ENCODE measurements at regions not wholly inside any gene's neighbourhood (a gene's known extent, or its start where the extent isn't known, plus 50 kb on each side); places are given as distances from the start of the nearest gene placed in this dataset.

DNA sequence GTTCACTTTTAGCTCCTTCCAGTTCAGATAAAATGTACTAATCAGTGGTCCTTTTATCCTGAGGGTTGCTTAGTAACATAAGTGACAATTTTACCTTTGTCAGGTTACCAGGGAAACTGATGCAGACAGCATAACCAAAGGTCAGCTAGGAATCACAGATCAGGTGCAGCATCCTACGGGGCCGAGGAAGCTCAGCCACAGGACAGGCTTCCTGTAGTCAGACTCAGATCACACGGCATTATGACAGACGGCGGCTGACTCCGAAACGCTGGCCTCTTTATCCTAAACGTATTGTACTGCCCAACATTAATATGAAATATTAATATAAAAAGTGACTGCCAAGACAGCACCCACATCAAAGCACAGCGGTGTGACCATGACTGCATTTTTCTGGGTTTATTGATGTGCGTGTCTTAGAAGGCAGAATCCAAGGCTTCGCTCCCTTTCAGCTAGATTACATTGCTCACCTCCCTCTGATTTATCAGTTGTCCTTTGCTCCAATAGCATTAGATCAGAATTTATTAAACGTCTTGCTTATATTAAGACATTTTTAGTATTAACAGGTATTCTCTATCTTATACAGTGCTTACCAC lies 444.5 kb downstream of the CMPK2 start:
- Histone ChIP-seq H3K4me2 (ENCODE audit: low read length) (no peak overlapping the region), H3K4me1 (ENCODE audit: control insufficient read depth in 1 of 2, insufficient read depth in 2 of 2, low read length in 2 of 2) (no peaks in the 10 kb centered on the region), H3K27ac (ENCODE audit: low read depth, low read length) (no peak overlapping the region), H3K4me3 (replicated peaks in 1 of 2; ENCODE audit: low read depth in 1 of 2, low read length in 2 of 2) (no peak overlapping the region), H3K79me2 (ENCODE audit: insufficient read depth, low read length) (no peaks in the 10 kb centered on the region), H3K9ac (ENCODE audit: low read length) (no peak overlapping the region), H3K9me2 (ENCODE audit: insufficient read depth) (no peaks in the 10 kb centered on the region), H4K20me1 (ENCODE audit: insufficient read depth) (no peaks in the 10 kb centered on the region), H2AFZ (ENCODE audit: low read depth, low read length, poor library complexity, severe bottlenecking) (no peak overlapping the region), H3K36me3 (ENCODE audit: control insufficient read depth in 1 of 2, insufficient read depth in 2 of 2, low read length in 2 of 2) (no peaks in the 10 kb centered on the region), H3K27me3 (ENCODE audit: insufficient read depth, low read length) (no peaks in the 10 kb centered on the region), H3K9me3 (ENCODE audit: control insufficient read depth in 1 of 2, insufficient read depth in 1 of 2, low read depth in 1 of 2, low read length in 2 of 2) (no peaks in the 10 kb centered on the region; a peak in 1 of 4 replicates)
- ChIA-PET RAD21 (ENCODE audit: low non-redundant PET in 1 of 2, low total read pairs in 2 of 2, uncharacterized antibody in 2 of 2, unreplicated experiment in 2 of 2) (interaction anchor here in 1 of 2 experiments (0.5 kb wide), 1 partner anchor 27 kb away, joined by 3 read pairs; no protein-coding TSS in a partner anchor), CTCF (no interaction called here), POLR2A (no interaction called here)
- no peak for ATAC-seq
- intact Hi-C loops (cut with micrococcal nuclease) = no loop called here
- BruUV-seq (replicated peaks) = no TSS peak
- TF ChIP-seq SIN3A (IDR thresholded peaks at IDR 0.05; ENCODE audit: low read depth) (no peak), JUND (IDR thresholded peaks at IDR 0.05) (no peak), CBX3 (IDR thresholded peaks at IDR 0.05; ENCODE audit: low read depth) (no peak), ZFX (IDR thresholded peaks at IDR 0.05) (no peak), RAD21 (IDR thresholded peaks at IDR 0.05; ENCODE audit: low read depth) (no peak), EZH2phosphoT487 (IDR thresholded peaks at IDR 0.05; ENCODE audit: borderline replicate concordance) (no peak), EZH2 (IDR thresholded peaks at IDR 0.05) (no peak), FOSL1 (IDR thresholded peaks at IDR 0.05; ENCODE audit: low read depth) (no peak), TCF7L2 (IDR thresholded peaks at IDR 0.05; ENCODE audit: borderline replicate concordance, extremely low read depth, insufficient read depth, insufficient read length) (no peak), SP1 (IDR thresholded peaks at IDR 0.05; ENCODE audit: low read depth) (no peak)
- TF ChIP-seq, protein P1, sequence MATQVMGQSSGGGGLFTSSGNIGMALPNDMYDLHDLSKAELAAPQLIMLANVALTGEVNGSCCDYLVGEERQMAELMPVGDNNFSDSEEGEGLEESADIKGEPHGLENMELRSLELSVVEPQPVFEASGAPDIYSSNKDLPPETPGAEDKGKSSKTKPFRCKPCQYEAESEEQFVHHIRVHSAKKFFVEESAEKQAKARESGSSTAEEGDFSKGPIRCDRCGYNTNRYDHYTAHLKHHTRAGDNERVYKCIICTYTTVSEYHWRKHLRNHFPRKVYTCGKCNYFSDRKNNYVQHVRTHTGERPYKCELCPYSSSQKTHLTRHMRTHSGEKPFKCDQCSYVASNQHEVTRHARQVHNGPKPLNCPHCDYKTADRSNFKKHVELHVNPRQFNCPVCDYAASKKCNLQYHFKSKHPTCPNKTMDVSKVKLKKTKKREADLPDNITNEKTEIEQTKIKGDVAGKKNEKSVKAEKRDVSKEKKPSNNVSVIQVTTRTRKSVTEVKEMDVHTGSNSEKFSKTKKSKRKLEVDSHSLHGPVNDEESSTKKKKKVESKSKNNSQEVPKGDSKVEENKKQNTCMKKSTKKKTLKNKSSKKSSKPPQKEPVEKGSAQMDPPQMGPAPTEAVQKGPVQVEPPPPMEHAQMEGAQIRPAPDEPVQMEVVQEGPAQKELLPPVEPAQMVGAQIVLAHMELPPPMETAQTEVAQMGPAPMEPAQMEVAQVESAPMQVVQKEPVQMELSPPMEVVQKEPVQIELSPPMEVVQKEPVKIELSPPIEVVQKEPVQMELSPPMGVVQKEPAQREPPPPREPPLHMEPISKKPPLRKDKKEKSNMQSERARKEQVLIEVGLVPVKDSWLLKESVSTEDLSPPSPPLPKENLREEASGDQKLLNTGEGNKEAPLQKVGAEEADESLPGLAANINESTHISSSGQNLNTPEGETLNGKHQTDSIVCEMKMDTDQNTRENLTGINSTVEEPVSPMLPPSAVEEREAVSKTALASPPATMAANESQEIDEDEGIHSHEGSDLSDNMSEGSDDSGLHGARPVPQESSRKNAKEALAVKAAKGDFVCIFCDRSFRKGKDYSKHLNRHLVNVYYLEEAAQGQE (IDR thresholded peaks at IDR 0.05; ENCODE audit: low read depth) = no peak
- TF ChIP-seq, protein P2, sequence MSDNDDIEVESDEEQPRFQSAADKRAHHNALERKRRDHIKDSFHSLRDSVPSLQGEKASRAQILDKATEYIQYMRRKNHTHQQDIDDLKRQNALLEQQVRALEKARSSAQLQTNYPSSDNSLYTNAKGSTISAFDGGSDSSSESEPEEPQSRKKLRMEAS (IDR thresholded peaks at IDR 0.05) = no peak
- DNase-seq (ENCODE audit: low read depth, low spot score) = no peak

All from HCT116 (cell line).